HepG2 (cell line): ENCODE measurements at regions not wholly inside any gene's neighbourhood (a gene's known extent, or its start where the extent isn't known, plus 50 kb on each side); places are given as distances from the start of the nearest gene placed in this dataset.

Source experiments
- ATAC-seq: fragments of 200-7000 bp; cut with Tn5 transposase; 3 replicates; pipeline ENCODE4 v1.9.1; 2020; ENCODE audit warnings: mild to moderate bottlenecking, moderate library complexity
- BruUV-seq: library from RNA; stranded (reverse); fragments of 400-500 nt; replicated peaks from 2 replicates; lab custom pipeline; 2021; lab: Mats Ljungman, UMichigan
- CTCF ChIA-PET: fragments of 300-600 bp; formaldehyde crosslinking; extraction: SDS; loops from one replicate; lab custom pipeline; 2021; ENCODE audit warnings: low total read pairs, inconsistent platforms, low intra/inter-chr PET ratio; lab: Yijun Ruan, JAX
- POLR2A ChIA-PET: fragments of 350-600 bp; sonication (Branson Sonifier 250); formaldehyde crosslinking; loops from one replicate; lab custom pipeline; 2020; ENCODE audit warnings: antibody characterized with exemption, inconsistent platforms; lab: Yijun Ruan, JAX
- DNase-seq: peaks from one replicate; pipeline ENCODE4 v3.0.0-alpha.2; 2015; ENCODE audit warnings: low spot score
- FAIRE-seq: peaks from 3 replicates; lab custom pipeline; 2011; peaks lifted over from hg19 to GRCh38; lab: Jason Lieb, UNC
- H2AFZ ChIP-seq: one replicate; pipeline ENCODE4 v1.6.1; 2011; ENCODE audit warnings: low read length, inconsistent platforms
- H3K27ac ChIP-seq: fragments of 300-600 bp; 3 replicates; pipeline ENCODE4 v1.8.0; 2011; ENCODE audit warnings: mixed run types, mild to moderate bottlenecking, mixed read lengths, low read length, inconsistent platforms; ENCODE audit not compliant: insufficient read depth; ENCODE audit errors: extremely low read length
- H3K27me3 ChIP-seq, 2 experiments: fragments of 200-600 bp in 1 of 2; 2 replicates in 1 of 2; 3 replicates in 1 of 2; pipeline versions ENCODE4 v1.6.0 to v1.8.0; 2011; ENCODE audit warnings: low read length in 2 of 2, mild to moderate bottlenecking in 2 of 2, moderate library complexity in 2 of 2, inconsistent platforms in 1 of 2; ENCODE audit not compliant: insufficient read depth in 2 of 2, control insufficient read depth in 1 of 2
- H3K36me3 ChIP-seq, 2 experiments: fragments of 200-600 bp in 1 of 2; replicated peaks in 1 of 2; 2 replicates in 1 of 2; 3 replicates in 1 of 2; pipeline versions ENCODE4 v1.5.1 to v1.8.0; 2011; ENCODE audit warnings: low read length in 2 of 2, inconsistent platforms in 1 of 2; ENCODE audit not compliant: insufficient read depth in 2 of 2, control insufficient read depth in 1 of 2
- H3K4me1 ChIP-seq: 2 replicates; pipeline ENCODE4 v1.5.1; 2012; ENCODE audit warnings: low read length, inconsistent platforms; ENCODE audit not compliant: insufficient read depth
- H3K4me2 ChIP-seq: 2 replicates; pipeline ENCODE4 v1.6.0; 2011; ENCODE audit warnings: low read depth, low read length, inconsistent platforms
- H3K4me3 ChIP-seq, 3 experiments: fragments of 200-600 bp in 1 of 3; sonication (generic), shearing (Covaris generic) in 1 of 3; replicated peaks in 1 of 3; 2 replicates each; pipeline ENCODE4 v1.5.1; 2011 to 2016; ENCODE audit warnings: low read length in 3 of 3, inconsistent platforms in 2 of 3, low read depth in 2 of 3, mild to moderate bottlenecking in 2 of 3, control low read depth in 1 of 3, mixed read lengths in 1 of 3; ENCODE audit not compliant: insufficient read depth in 1 of 3
- H3K79me2 ChIP-seq: one replicate; pipeline ENCODE4 v1.6.1; 2011; ENCODE audit warnings: low read length, inconsistent platforms; ENCODE audit not compliant: insufficient read depth
- H3K9ac ChIP-seq: 2 replicates; pipeline ENCODE4 v1.6.0; 2011; ENCODE audit warnings: mild to moderate bottlenecking, low read depth, low read length, inconsistent platforms; ENCODE audit not compliant: insufficient read depth
- H3K9me3 ChIP-seq: 2 replicates; pipeline ENCODE4 v1.5.1; 2012; ENCODE audit warnings: mild to moderate bottlenecking, low read length
- H4K20me1 ChIP-seq: 2 replicates; pipeline ENCODE4 v1.6.0; 2011; ENCODE audit warnings: inconsistent platforms, mild to moderate bottlenecking, low read length, moderate library complexity; ENCODE audit not compliant: insufficient read depth
- ATF6 ChIP-seq: sonication (generic); formaldehyde crosslinking; conservative IDR thresholded peaks from 2 replicates; pipeline ENCODE4 v1.4.0; 2020; ENCODE audit warnings: missing genetic modification reagents
- EHMT2 ChIP-seq: fragments of 200-600 bp; sonication (generic); IDR thresholded peaks from 2 replicates; pipeline ENCODE4 v1.7.0; 2017; ENCODE audit warnings: antibody characterized with exemption, low read depth, low read length, borderline replicate concordance
- HOMEZ ChIP-seq: IDR thresholded peaks from 2 replicates; pipeline ENCODE4 v1.6.1; 2016; ENCODE audit warnings: low read depth
- KDM2A ChIP-seq: sonication (generic); formaldehyde crosslinking; IDR thresholded peaks from 2 replicates; pipeline ENCODE4 v1.4.0; 2020; ENCODE audit warnings: low read depth, missing genetic modification reagents, borderline replicate concordance
- PITX1 ChIP-seq: sonication (generic); formaldehyde crosslinking; IDR thresholded peaks from 2 replicates; pipeline ENCODE4 v1.5.1; 2020; ENCODE audit warnings: mild to moderate bottlenecking, missing genetic modification reagents
- RARA ChIP-seq: IDR thresholded peaks from 2 replicates; pipeline ENCODE4 v1.6.1; 2016; ENCODE audit warnings: missing genetic modification reagents, missing compliant biosample characterization
- ZNF18 ChIP-seq: sonication (generic); formaldehyde crosslinking; IDR thresholded peaks from 2 replicates; pipeline ENCODE4 v1.8.0; 2022; ENCODE audit warnings: mild to moderate bottlenecking, missing genetic modification reagents; ENCODE audit not compliant: insufficient replicate concordance
- ZNF207 ChIP-seq: fragments of 450-650 bp; IDR thresholded peaks from 2 replicates; pipeline ENCODE4 v1.6.1; 2016; ENCODE audit warnings: antibody characterized with exemption, borderline replicate concordance
- ZNF841 ChIP-seq: sonication (generic); formaldehyde crosslinking; IDR thresholded peaks from 2 replicates; pipeline ENCODE4 v1.8.1; 2023; ENCODE audit warnings: missing genetic modification reagents, borderline replicate concordance
- WGBS: methylation state at CpG from one replicate; pipeline ENCODE4 v1.1.6; 2017; ENCODE audit warnings: low lambda C conversion rate; 5-methylcytosine and 5-hydroxymethylcytosine counted together
- in situ Hi-C: cut with HindIII; loops from 2 replicates; pipeline ENCODE4 v1.10.0; 2017; ENCODE audit warnings: low pct_unique_long_range_greater_than_20kb; ENCODE audit not compliant: extremely low pct_ligation_motif_present
- intact Hi-C: fragments of 100-400 bp; cut with micrococcal nuclease; formaldehyde crosslinking; loops from one replicate; pipeline ENCODE4 v1.10.0; 2022; ENCODE audit not compliant: unreplicated experiment

GRCh38 chr2:139876321-139876720 is 1096.1 kb upstream of the NXPH2 start:
- no peaks in the 10 kb centered on the region for H3K27me3 ChIP-seq
- ATAC-seq: no peak
- in situ Hi-C loops: no loop called here
- no peak overlapping the region for H3K4me2 ChIP-seq
- BruUV-seq: no TSS peak
- H3K4me1 ChIP-seq: no peaks in the 10 kb centered on the region
- intact Hi-C loops: no loop called here
- no peaks in the 10 kb centered on the region for H4K20me1 ChIP-seq
- H3K79me2 ChIP-seq: no peaks in the 10 kb centered on the region
- ChIA-PET CTCF (no interaction called here), POLR2A (no interaction called here)
- no peak overlapping the region for H3K9ac ChIP-seq
- no peak for TF ChIP-seq PITX1 (CRISPR knock-in tag)
- TF ChIP-seq ZNF207: no peak
- no peak for TF ChIP-seq ATF6
- no peak for TF ChIP-seq EHMT2
- TF ChIP-seq HOMEZ (CRISPR knock-in tag): no peak
- TF ChIP-seq RARA (CRISPR knock-in tag): no peak
- no peak for TF ChIP-seq ZNF18 (CRISPR knock-in tag)
- TF ChIP-seq ZNF841 (CRISPR knock-in tag): no peak
- TF ChIP-seq KDM2A (CRISPR knock-in tag): no peak
- no peaks in the 10 kb centered on the region for H3K36me3 ChIP-seq
- WGBS: 2% methylated on average over 2 of the region's 2 CpGs
- no peak overlapping the region for H3K27ac ChIP-seq
- DNase-seq: no peak
- no peaks in the 10 kb centered on the region for H3K9me3 ChIP-seq
- no peak for FAIRE-seq
- no peak overlapping the region for H3K4me3 ChIP-seq
- no peak overlapping the region for H2AFZ ChIP-seq
